Subcutaneous abdominal adipose tissue (tissue), 5 donors: ENCODE measurements at regions not wholly inside any gene's neighbourhood (a gene's known extent, or its start where the extent isn't known, plus 50 kb on each side); places are given as distances from the start of the nearest gene placed in this dataset.
"Not testable (repeated sequence)": the region's sequence is repeated elsewhere in the genome, so short reads cannot be mapped to it uniquely, and the experiment has no call there.

Source experiments
- H3K27ac ChIP-seq: one replicate; pipeline ENCODE4 v1.7.0; 2013; ENCODE audit warnings: low read depth, mild to moderate bottlenecking, inconsistent platforms, low read length, moderate library complexity
- H3K27me3 ChIP-seq, 5 donors: one replicate each; pipeline ENCODE4 v1.7.0; 2013; ENCODE audit warnings: low read length in 5 of 5, inconsistent platforms in 1 of 5; ENCODE audit not compliant: control insufficient read depth in 5 of 5, insufficient read depth in 4 of 5
- H3K36me3 ChIP-seq, 5 donors: one replicate each; pipeline ENCODE4 v1.7.0; 2013; ENCODE audit warnings: low read length in 5 of 5; ENCODE audit not compliant: control insufficient read depth in 5 of 5, insufficient read depth in 5 of 5
- H3K4me1 ChIP-seq, 5 donors: one replicate each; pipeline ENCODE4 v1.7.0; 2013; ENCODE audit warnings: low read length in 5 of 5, mild to moderate bottlenecking in 3 of 5, moderate library complexity in 1 of 5; ENCODE audit not compliant: control insufficient read depth in 5 of 5, insufficient read depth in 5 of 5
- H3K4me3 ChIP-seq, 5 donors: one replicate each; pipeline ENCODE4 v1.7.0; 2013; ENCODE audit warnings: low read length in 5 of 5, low read depth in 1 of 5
- H3K9ac ChIP-seq, 5 donors: one replicate each; pipeline ENCODE4 v1.7.0; 2013; ENCODE audit warnings: low read length in 5 of 5, mild to moderate bottlenecking in 4 of 5, moderate library complexity in 3 of 5
- H3K9me3 ChIP-seq, 5 donors: one replicate each; pipeline ENCODE4 v1.7.0; 2013; ENCODE audit warnings: low read length in 5 of 5; ENCODE audit not compliant: control insufficient read depth in 5 of 5
- donor health status: healthy.
- donor health status: healthy.
- donor health status: healthy.
- donor health status: healthy.
- donor health status: healthy.

DNA sequence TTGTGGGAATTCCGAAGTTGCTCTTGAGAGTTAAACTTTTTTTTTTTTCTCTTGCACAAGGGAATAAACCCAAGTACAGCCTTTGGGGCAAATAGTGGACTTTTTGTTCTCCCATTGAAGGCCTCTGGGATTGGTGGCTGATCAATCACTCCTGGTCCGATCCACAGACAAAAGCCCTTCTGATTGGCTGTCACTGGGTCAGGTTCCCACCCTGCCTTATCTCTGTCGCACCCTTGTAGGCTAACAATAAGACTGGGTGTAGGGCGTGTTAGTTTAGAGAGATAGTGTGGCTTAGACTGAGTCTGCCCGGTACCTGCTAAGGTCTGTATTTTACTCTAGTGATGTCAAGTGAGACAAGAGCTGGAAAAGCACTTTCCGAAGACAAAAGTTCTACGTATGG lies 380.8 kb downstream of the NDFIP2 start:
- Histone ChIP-seq H3K9ac (no peak overlapping the region), H3K4me3 (no peak overlapping the region), H3K27me3 (no peaks in the 10 kb centered on the region), H3K27ac (no peak overlapping the region), H3K4me1 (no peaks in the 10 kb centered on the region), H3K9me3 (no peaks in the 10 kb centered on the region), H3K36me3 (no peaks in the 10 kb centered on the region)

DNA sequence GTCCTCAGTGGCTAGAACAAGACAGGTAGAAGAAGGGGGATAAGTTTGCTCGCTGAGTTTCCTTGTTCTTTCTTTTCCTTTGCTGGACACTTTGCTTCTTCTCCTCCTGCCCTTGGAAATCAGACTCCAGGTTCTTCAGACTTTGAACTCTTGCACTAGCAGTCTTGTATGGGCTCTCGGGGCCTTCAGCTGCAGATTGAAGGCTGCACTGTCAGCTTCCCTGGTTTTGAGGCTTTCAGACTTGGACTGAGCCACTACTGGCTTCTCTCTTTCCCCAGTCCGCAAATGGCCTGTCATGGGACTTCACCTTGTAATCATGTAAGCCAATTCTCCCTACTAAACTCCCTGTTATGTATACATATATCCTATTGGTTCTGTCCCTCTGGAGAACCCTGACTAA lies 379.8 kb downstream of the NDFIP2 start:
- Histone ChIP-seq H3K27ac (no peak overlapping the region), H3K36me3 (no peaks in the 10 kb centered on the region), H3K27me3 (no peaks in the 10 kb centered on the region), H3K4me1 (no peaks in the 10 kb centered on the region), H3K9me3 (no peaks in the 10 kb centered on the region), H3K9ac (no peak overlapping the region), H3K4me3 (no peak overlapping the region)

DNA sequence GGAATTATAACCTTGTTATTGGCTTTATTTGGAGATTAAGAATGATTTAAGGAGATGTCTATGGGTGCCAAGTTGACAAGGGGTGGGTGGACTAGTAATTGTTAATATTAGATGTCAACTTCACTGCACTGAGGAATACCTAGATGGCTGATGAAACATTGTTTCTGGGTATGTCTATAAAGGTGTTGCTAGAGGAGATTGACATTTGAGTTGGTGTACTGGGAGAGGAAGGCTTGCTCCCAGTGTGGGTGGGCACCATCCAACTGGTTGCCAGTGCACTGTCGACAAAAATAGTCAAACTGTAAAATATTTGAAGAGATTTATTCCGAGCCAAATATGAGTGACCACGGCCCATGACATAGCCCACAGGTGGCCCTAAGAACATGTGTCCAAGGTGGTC lies 378.8 kb downstream of the NDFIP2 start:
- Histone ChIP-seq H3K27me3 (no peaks in the 10 kb centered on the region), H3K9me3 (no peaks in the 10 kb centered on the region), H3K4me1 (no peaks in the 10 kb centered on the region), H3K9ac (no peak overlapping the region), H3K27ac (no peak overlapping the region), H3K36me3 (no peaks in the 10 kb centered on the region), H3K4me3 (no peak overlapping the region)

DNA sequence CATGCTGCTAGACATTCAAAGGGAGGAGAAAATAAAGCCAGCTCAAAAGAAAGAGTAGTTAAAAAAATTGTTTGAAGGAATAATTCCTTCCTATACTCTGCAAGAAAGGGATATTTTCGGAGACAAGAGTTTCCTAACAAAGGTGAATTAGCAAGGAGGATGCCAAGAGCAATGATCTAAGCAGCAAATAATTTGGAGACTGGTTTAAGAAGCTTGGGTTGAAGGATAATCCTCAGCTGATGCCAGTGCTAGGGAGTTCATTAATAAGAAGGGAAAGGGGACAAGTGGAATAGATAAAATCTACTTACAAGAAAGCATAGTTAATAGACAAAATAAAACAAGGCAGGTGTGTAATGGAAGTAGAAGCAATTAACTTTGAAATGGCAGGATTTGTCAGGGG lies 372.3 kb downstream of the NDFIP2 start:
- Histone ChIP-seq H3K9ac (no peak overlapping the region), H3K27ac (no peak overlapping the region), H3K36me3 (no peaks in the 10 kb centered on the region), H3K4me1 (no peaks in the 10 kb centered on the region), H3K9me3 (no peaks in the 10 kb centered on the region), H3K4me3 (no peak overlapping the region), H3K27me3 (no peaks in the 10 kb centered on the region)

DNA sequence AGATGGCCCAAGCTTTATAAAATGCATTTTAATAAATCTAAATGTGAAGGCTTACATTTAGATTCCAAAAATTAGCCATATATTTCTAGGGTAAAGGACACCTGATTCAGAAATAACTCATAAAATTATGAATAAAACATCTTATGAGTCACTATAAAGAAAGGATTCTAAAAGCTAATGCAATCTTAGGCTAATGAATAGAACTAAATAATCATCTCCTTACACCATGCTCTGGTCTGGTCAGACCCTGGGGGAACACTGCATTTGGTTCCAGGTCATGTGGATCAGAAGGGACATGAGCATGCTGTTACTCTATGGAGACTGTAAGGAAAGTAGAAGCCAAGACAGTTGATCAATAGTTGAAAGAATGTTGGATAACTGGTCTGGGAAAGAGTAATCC lies 370.4 kb downstream of the NDFIP2 start:
- H3K9me3 ChIP-seq, result no peaks in the 10 kb centered on the region
- H3K4me1 ChIP-seq, result no peaks in the 10 kb centered on the region
- H3K9ac ChIP-seq, result no peak overlapping the region
- H3K4me3 ChIP-seq, result no peak overlapping the region
- H3K36me3 ChIP-seq, result no peaks in the 10 kb centered on the region
- no peak overlapping the region for H3K27ac ChIP-seq
- no peaks in the 10 kb centered on the region for H3K27me3 ChIP-seq

DNA sequence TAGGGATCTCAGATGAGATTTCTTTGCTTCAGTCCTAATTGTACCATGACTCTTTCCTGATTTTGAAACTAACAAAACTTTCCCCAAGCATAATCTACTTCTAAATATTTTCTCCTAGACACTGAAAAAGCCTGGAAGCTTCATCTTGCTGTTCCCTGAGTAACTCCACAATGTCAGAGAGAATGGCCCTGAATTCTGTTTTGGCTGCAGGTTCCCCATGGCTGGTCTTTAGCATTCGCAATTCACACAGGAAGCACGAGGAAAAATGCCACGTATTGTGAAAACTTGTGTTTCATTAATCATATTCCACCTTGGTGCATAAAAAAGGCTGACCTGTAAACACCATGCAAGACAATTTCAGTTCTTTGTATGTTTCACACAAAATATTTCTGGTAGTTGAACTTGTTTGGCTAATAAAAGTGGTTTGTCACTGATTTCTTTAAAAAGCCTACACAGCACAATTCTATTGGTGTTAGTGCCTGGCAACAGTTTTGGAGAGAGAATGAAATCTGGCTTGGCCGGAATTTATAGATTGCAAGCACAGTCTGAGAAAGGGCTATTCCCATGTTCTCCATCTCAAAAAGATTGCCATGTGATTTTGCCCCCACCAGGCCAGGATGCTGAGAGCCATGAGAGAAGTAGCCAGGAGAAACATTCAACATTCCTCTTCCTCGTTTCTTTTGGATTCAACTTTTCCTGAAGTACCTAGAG lies 367.1 kb downstream of the NDFIP2 start:
- Histone ChIP-seq H3K4me3 (no peak overlapping the region), H3K9ac (no peak overlapping the region), H3K36me3 (no peaks in the 10 kb centered on the region), H3K27ac (no peak overlapping the region), H3K4me1 (no peaks in the 10 kb centered on the region), H3K27me3 (no peaks in the 10 kb centered on the region), H3K9me3 (no peaks in the 10 kb centered on the region)

DNA sequence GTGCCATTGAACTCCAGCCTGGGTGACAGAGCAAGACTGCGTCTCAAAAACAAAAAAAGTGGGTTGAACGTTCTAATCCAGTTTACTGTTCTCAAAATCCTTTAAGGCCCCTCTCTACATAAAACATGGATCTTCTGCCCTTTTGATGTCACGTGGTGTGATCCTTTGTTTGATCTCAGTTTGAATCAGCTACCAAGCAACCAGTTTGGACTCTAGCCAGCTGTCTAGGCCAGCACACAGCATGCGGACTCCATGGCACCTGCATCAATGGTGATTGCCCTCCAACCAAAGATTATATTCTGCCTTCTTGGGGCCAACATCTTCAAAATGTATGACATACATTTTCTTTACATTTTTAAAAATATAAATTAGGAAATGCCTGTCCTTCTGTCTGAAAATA lies 365.4 kb downstream of the NDFIP2 start:
- Histone ChIP-seq H3K4me1 (no peaks in the 10 kb centered on the region), H3K36me3 (no peaks in the 10 kb centered on the region), H3K4me3 (no peak overlapping the region), H3K27ac (no peak overlapping the region), H3K9me3 (no peaks in the 10 kb centered on the region), H3K9ac (no peak overlapping the region), H3K27me3 (no peaks in the 10 kb centered on the region)

DNA sequence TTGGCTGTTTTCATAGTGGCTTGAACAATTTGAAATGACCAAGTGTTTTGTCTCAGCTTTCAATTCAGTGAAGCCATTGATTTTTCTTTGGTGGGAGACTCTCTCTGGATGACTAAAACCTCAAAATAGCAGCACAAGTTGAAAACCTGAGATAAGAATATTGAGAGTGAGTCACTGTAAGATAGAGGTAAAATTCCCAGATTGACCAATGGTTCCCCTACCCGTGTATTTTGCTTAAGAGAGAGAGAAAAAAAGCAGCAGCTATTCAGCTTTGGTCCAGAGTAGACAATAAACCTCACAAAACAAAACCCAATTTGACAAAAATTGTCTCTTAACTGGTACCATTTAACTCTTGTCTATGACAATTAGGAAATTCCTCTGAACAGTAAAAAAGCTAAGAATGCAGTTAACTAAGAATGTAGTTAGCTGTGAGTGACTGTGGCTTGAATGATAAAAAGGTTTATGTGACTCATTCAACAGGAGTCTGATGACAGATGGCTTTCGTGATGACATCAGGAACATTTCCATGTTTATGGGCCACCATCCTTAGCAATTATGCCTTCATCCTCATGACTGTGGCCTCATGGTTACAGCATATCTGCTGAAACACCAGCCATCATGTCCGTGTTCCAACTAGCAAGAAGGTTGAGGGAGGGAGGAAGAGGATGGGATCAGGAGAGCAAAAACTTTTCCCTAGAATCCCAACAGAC lies 356.9 kb downstream of the NDFIP2 start:
- Histone ChIP-seq H3K27me3 (no peaks in the 10 kb centered on the region), H3K36me3 (no peaks in the 10 kb centered on the region), H3K9ac (no peak overlapping the region), H3K9me3 (no peaks in the 10 kb centered on the region), H3K4me1 (peaks cover 0 to 4% (median 0%) of the 10 kb centered on the region in 5 donors), H3K4me3 (no peak overlapping the region), H3K27ac (no peak overlapping the region)

DNA sequence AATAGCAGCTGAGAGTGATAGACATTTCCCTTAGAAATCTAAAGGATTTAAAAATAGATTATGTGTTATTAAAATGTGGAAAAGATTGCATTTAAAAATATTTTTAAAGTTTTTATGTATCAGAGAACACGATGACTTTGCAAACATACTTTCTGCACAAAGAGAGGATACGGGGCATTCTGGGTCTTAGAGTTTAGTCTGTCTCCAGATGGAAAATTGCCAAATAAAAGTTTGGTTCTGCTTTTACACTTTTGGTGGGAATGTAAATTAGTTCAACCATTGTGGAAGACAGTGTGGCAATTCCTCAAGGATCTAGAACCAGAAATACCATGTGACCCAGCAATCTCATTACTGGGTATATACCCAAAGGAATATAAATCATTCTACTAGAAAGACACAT lies 355.2 kb downstream of the NDFIP2 start:
- not testable (repeated sequence) for H3K4me1 ChIP-seq, H3K36me3 ChIP-seq, H3K9ac ChIP-seq, H3K27ac ChIP-seq, H3K27me3 ChIP-seq, H3K9me3 ChIP-seq, H3K4me3 ChIP-seq

DNA sequence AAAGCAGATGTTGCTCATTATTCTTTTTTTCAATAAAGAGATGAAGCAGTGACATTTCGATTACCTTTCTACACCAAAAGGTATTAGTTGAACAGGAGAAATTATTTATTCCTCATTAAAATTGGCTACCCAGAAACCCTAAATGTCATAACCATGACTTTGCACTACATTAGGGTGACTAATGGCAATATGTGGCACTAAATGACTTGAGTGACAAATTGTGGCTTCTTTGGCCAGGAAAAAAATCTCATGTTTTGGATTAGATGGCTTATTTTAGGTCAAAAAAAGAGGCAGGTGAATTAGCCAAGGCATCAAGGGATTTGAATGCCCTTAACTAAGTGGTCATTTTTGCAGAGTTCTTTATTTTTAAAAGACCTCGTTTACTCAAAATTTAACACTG lies 353.9 kb downstream of the NDFIP2 start:
- H3K36me3 ChIP-seq, result no peaks in the 10 kb centered on the region

More for the DNA sequence above, 353.9 kb downstream of the NDFIP2 start:
- Histone ChIP-seq H3K27ac (no peak overlapping the region), H3K9ac (no peak overlapping the region), H3K4me3 (no peak overlapping the region), H3K4me1 (peaks cover 0 to 4% (median 0%) of the 10 kb centered on the region in 5 donors), H3K27me3 (no peaks in the 10 kb centered on the region), H3K9me3 (no peaks in the 10 kb centered on the region)
